Prostate gland (tissue), 2 donors: ENCODE measurements at regions not wholly inside any gene's neighbourhood (a gene's known extent, or its start where the extent isn't known, plus 50 kb on each side); places are given as distances from the start of the nearest gene placed in this dataset.

ENCODE experiments used
- DNase-seq: peaks from one replicate; pipeline ENCODE4 v3.0.0-alpha.2; 2019; ENCODE audit warnings: low spot score
- H3K27ac ChIP-seq, 2 donors: fragments of 200-600 bp; sonication (generic); 2 replicates each; pipeline ENCODE4 v1.5.1; 2017 to 2019
- H3K27me3 ChIP-seq: fragments of 200-600 bp; sonication (generic); replicated peaks from 2 replicates; pipeline ENCODE4 v1.5.1; 2019; ENCODE audit not compliant: insufficient read depth
- H3K36me3 ChIP-seq, 2 donors: fragments of 200-600 bp; sonication (generic); 1 replicate in 1 of 2; 2 replicates in 1 of 2; pipeline versions ENCODE4 v1.5.1 to v1.8.1; 2017 to 2019
- H3K4me1 ChIP-seq: fragments of 200-600 bp; sonication (generic); replicated peaks from 2 replicates; pipeline ENCODE4 v1.5.1; 2019
- H3K4me3 ChIP-seq, 2 donors: fragments of 200-600 bp; sonication (generic); 2 replicates each; pipeline ENCODE4 v1.5.1; 2017 to 2019
- H3K9me3 ChIP-seq: fragments of 200-600 bp; sonication (generic); 2 replicates; pipeline ENCODE4 v1.5.1; 2017
- POLR2A ChIP-seq: fragments of 450-650 bp; IDR thresholded peaks from one replicate; pipeline ENCODE4 v1.6.1; 2016; ENCODE audit warnings: antibody characterized with exemption, mild to moderate bottlenecking
- POLR2AphosphoS5 ChIP-seq: sonication (generic); formaldehyde crosslinking; IDR thresholded peaks from one replicate; pipeline ENCODE4 v1.6.1; 2017; ENCODE audit warnings: antibody characterized with exemption
- WGBS: methylation state at CpG from one replicate; pipeline ENCODE4 v1.1.5; 2018; 5-methylcytosine and 5-hydroxymethylcytosine counted together
- intact Hi-C: fragments of 100-400 bp; cut with DNase I; formaldehyde crosslinking; loops from one replicate; pipeline ENCODE4 v1.14.2; 2022
- TF ChIP-seq, protein P1 (sequence below), 4 experiments: fragments of 200-600 bp in 2 of 4; fragments of 450-650 bp in 2 of 4; sonication (generic) in 2 of 4; IDR thresholded peaks; 1 replicate in 3 of 4; 2 replicates in 1 of 4; pipeline ENCODE4 v1.5.1; 2016 to 2019; ENCODE audit warnings: antibody characterized with exemption in 4 of 4, mild to moderate bottlenecking in 2 of 4, moderate library complexity in 2 of 4

DNA sequence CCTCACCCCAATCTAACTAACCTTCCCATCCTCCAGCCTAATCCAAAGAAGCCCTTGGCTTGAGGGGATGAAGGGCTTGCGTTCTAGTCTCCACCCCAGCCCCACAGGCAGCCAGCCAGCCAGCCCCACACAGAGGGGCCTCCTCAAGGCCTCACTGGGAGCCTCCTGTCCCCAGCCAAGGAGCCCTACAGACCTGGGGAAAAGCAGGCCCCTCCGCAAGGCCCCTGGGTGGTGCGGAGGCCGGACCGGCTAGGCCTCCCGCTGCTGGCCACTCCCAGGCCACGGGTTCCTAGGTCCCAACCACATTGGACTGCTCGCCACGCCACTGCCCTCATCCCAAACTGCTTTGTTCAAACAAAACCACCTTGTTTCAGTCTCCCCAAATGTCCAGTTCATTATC, 78.0 kb downstream of the ZIC5 start:
- Histone ChIP-seq H3K27me3 (no peaks in the 10 kb centered on the region), H3K4me1 (no peaks in the 10 kb centered on the region), H3K4me3 (no peak overlapping the region), H3K36me3 (no peaks in the 10 kb centered on the region), H3K9me3 (no peaks in the 10 kb centered on the region), H3K27ac (no peak overlapping the region)
- intact Hi-C loops = no loop called here
- no peak for DNase-seq
- WGBS = 96% methylated on average over 9 of the region's 9 CpGs
- TF ChIP-seq POLR2A = no peak
- TF ChIP-seq POLR2AphosphoS5 = no peak
- TF ChIP-seq, protein P1, sequence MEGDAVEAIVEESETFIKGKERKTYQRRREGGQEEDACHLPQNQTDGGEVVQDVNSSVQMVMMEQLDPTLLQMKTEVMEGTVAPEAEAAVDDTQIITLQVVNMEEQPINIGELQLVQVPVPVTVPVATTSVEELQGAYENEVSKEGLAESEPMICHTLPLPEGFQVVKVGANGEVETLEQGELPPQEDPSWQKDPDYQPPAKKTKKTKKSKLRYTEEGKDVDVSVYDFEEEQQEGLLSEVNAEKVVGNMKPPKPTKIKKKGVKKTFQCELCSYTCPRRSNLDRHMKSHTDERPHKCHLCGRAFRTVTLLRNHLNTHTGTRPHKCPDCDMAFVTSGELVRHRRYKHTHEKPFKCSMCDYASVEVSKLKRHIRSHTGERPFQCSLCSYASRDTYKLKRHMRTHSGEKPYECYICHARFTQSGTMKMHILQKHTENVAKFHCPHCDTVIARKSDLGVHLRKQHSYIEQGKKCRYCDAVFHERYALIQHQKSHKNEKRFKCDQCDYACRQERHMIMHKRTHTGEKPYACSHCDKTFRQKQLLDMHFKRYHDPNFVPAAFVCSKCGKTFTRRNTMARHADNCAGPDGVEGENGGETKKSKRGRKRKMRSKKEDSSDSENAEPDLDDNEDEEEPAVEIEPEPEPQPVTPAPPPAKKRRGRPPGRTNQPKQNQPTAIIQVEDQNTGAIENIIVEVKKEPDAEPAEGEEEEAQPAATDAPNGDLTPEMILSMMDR (IDR thresholded peaks at IDR 0.05) = no peak

DNA sequence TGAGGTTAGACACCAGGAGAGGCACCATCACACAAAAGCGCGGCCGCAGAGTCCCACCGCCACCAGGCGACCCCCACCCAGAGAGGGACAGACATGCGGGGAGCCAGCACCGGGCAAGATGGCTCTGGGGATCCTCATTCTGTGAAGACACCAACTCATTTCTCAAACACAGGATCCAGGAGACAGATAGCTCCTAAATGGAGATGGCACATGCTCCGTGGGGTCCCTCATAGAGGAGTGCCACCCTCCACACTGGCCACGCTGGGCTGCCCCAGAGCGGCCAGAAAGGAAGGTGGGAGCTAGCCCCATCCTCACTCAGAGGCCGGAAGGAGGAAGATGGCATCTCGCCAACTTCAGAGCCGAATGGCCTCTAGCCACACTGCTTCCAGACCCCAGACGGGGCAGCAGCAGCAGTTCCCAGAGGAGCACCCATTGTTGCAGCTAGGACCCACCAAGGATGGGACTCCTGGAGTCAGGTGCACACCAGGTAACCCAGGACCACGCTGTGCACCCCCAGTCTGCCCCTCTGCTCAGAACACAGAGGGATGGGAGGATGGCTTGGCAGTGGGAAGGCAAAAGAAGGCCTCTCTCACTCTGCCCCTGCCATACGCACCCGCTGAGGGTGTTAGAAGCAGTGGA, 78.6 kb downstream of the ZIC5 start:
- TF ChIP-seq, protein P1 (IDR thresholded peaks at IDR 0.05) = no peak
- no peak for TF ChIP-seq POLR2AphosphoS5
- Histone ChIP-seq H3K27me3 (no peaks in the 10 kb centered on the region), H3K4me1 (no peaks in the 10 kb centered on the region), H3K36me3 (no peaks in the 10 kb centered on the region), H3K27ac (no peak overlapping the region), H3K4me3 (no peak overlapping the region), H3K9me3 (no peaks in the 10 kb centered on the region)
- WGBS = 95% methylated on average over 17 of the region's 17 CpGs
- intact Hi-C loops = no loop called here
- DNase-seq = no peak

DNA sequence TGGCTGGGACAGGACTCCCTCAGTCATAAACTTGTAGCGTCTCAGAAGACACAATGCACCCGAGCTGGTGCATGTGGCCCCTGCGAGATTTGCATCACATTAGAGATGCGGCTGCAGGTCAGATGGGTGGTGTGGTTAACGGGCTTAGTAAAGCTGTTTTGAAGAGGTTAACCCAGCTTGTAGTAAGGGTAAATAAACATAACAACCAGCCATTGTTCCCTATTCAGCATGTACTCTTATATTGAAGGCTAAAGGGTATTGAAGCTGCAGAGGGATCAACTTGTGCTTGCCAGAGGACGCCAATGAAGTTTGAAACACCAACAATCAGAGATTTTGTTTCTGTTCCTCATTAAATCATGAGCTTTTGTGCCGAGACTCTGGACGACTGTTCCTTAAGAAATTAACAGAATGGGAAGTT, 79.4 kb downstream of the ZIC5 start:
- 62% methylated on average over 8 of the region's 8 CpGs for WGBS
- TF ChIP-seq, protein P1 (IDR thresholded peaks at IDR 0.05) = no peak
- TF ChIP-seq POLR2AphosphoS5 = no peak
- no peak for TF ChIP-seq POLR2A
- Histone ChIP-seq H3K9me3 (no peaks in the 10 kb centered on the region), H3K27me3 (no peaks in the 10 kb centered on the region), H3K4me1 (no peaks in the 10 kb centered on the region), H3K4me3 (no peak overlapping the region), H3K36me3 (no peaks in the 10 kb centered on the region), H3K27ac (no peak overlapping the region)
- DNase-seq = no peak
- intact Hi-C loops = no loop called here

DNA sequence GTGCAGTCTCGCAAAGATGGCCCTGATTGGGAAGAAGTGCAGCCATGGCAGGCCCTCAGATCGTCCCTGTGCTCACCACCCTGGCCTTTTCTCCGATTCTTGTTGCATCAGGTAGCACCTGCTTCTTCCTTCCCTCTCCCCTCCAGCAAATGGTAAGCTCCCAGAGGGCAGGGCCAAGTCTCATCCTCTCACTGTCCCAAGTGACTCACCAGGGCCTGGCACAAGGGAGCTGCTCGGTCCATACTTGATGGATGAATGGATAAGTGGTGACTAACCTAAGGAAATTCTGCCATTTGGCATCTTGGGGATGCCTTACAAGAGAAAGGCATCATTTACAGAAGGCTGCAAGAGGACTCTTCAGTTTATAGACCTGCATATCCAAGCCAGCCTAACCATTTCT, 84.9 kb downstream of the ZIC5 start:
- intact Hi-C loops = no loop called here
- Histone ChIP-seq H3K4me3 (no peak overlapping the region), H3K27ac (no peak overlapping the region), H3K4me1 (no peaks in the 10 kb centered on the region), H3K9me3 (no peaks in the 10 kb centered on the region), H3K36me3 (no peaks in the 10 kb centered on the region), H3K27me3 (no peaks in the 10 kb centered on the region)
- no peak for TF ChIP-seq POLR2A
- TF ChIP-seq, protein P1 (IDR thresholded peaks at IDR 0.05) = no peak
- TF ChIP-seq POLR2AphosphoS5 = no peak
- DNase-seq = no peak
- WGBS = 90% methylated on average over 4 of the region's 4 CpGs

DNA sequence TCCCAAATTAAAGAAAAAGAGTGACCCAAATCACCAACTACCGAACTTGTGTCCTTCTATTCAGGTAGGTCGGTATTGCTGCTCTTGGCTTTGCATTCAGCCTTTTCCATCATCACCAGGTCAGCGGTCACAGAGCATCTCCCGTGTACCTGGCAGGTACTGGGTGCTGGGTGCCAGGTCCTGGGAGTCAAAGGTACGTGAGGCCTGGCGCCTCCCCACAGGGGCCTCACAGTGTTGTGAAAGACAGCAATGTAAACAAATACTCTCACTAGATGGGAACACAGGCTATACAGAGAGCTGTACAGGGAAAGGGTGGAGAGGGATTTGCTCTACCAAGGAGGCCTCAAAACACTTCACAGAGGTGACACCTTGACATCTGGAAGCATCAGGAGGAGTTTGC, 86.7 kb downstream of the ZIC5 start:
- WGBS = 77% methylated on average over 6 of the region's 6 CpGs
- Histone ChIP-seq H3K4me3 (no peak overlapping the region), H3K27me3 (no peaks in the 10 kb centered on the region), H3K9me3 (no peaks in the 10 kb centered on the region), H3K27ac (no peak overlapping the region), H3K36me3 (no peaks in the 10 kb centered on the region), H3K4me1 (no peaks in the 10 kb centered on the region)
- TF ChIP-seq, protein P1 (IDR thresholded peaks at IDR 0.05) = no peak
- TF ChIP-seq POLR2AphosphoS5 = no peak
- TF ChIP-seq POLR2A = no peak
- no peak for DNase-seq
- intact Hi-C loops = no loop called here
